ENCODE measurements at regions not wholly inside any gene's neighbourhood (a gene's known extent, or its start where the extent isn't known, plus 50 kb on each side); places are given as distances from the start of the nearest gene placed in this dataset.

- TF ChIP-seq ZBTB2 (CRISPR knock-in tag; IDR thresholded peaks at IDR 0.05; ENCODE audit: low read depth) (no peak), ZNF335 (CRISPR knock-in tag; IDR thresholded peaks at IDR 0.05) (no peak), MAFK (conservative IDR thresholded peaks at IDR 0.05 in 1 of 2, IDR thresholded peaks at IDR 0.05 in 1 of 2; ENCODE audit: low read length in 2 of 2) (peak; percentile 27 to 64; a peak in 2 of 4 replicates), RARA (CRISPR knock-in tag; IDR thresholded peaks at IDR 0.05) (peak; percentile 51), SOX13 (IDR thresholded peaks at IDR 0.05) (0 out of 2 replicates have a peak, but pooled peaks have one; percentile 38), SOX13 (CRISPR knock-in tag; conservative IDR thresholded peaks at IDR 0.05 in 1 of 2, IDR thresholded peaks at IDR 0.05 in 1 of 2) (peak in 1 of 2 experiments; percentile 67; a peak in 2 of 4 replicates), KAT7 (CRISPR knock-in tag; IDR thresholded peaks at IDR 0.05; ENCODE audit: borderline replicate concordance) (no peak), ZIK1 (CRISPR knock-in tag; IDR thresholded peaks at IDR 0.05; ENCODE audit: borderline replicate concordance, low read depth) (no peak), ARHGAP35 (CRISPR knock-in tag; IDR thresholded peaks at IDR 0.05; ENCODE audit: borderline replicate concordance) (no peak), EP300 (IDR thresholded peaks at IDR 0.05; ENCODE audit: low read depth in 2 of 2, low read length in 2 of 2) (peak in 1 of 2 experiments; percentile 71; a peak in 1 of 4 replicates), EP300 (CRISPR knock-in tag; IDR thresholded peaks at IDR 0.05; ENCODE audit: borderline replicate concordance) (no peak), NR2F2 (IDR thresholded peaks at IDR 0.05; ENCODE audit: borderline replicate concordance, low read depth) (peak; percentile 33; the same call in 1 of the 2 replicates), SALL1 (CRISPR knock-in tag; IDR thresholded peaks at IDR 0.05) (peak; percentile 25; the same call in 1 of the 2 replicates), CENPX (CRISPR knock-in tag; IDR thresholded peaks at IDR 0.05) (no peak), MTF1 (CRISPR knock-in tag; IDR thresholded peaks at IDR 0.05) (no peak), SRSF1 (optimal IDR thresholded peaks at IDR 0.05; ENCODE audit: low read depth, low read length) (no peak), YY1 (IDR thresholded peaks at IDR 0.05; ENCODE audit: insufficient read depth, insufficient replicate concordance, low read depth, low read length) (no peak), RXRB (CRISPR knock-in tag; IDR thresholded peaks at IDR 0.05; ENCODE audit: borderline replicate concordance) (0 out of 2 replicates have a peak, but pooled peaks have one; percentile 38), ZNF362 (CRISPR knock-in tag; IDR thresholded peaks at IDR 0.05; ENCODE audit: borderline replicate concordance) (peak; percentile 25; the same call in 1 of the 2 replicates), ZNF878 (CRISPR knock-in tag; IDR thresholded peaks at IDR 0.05) (no peak), SOX5 (CRISPR knock-in tag; IDR thresholded peaks at IDR 0.05; ENCODE audit: borderline replicate concordance) (peak; percentile 42; the same call in 1 of the 2 replicates), ZNF891 (CRISPR knock-in tag; IDR thresholded peaks at IDR 0.05) (no peak), NR2F6 (IDR thresholded peaks at IDR 0.05) (peak; percentile 39; the same call in 1 of the 2 replicates), NR2F6 (CRISPR knock-in tag; IDR thresholded peaks at IDR 0.05) (no peak)
These were observed 156.0 kb downstream of the SEC61B start (continued) for GRCh38 chr9:99377790-99378775.
